HPDE6-E6E7 (cell line): ENCODE measurements at regions not wholly inside any gene's neighbourhood (a gene's known extent, or its start where the extent isn't known, plus 50 kb on each side); places are given as distances from the start of the nearest gene placed in this dataset.
"Not testable (repeated sequence)": the region's sequence is repeated elsewhere in the genome, so short reads cannot be mapped to it uniquely, and the experiment has no call there.

ENCODE experiments used
- DNase-seq: peaks from one replicate; pipeline ENCODE4 v3.0.0; 2011; ENCODE audit warnings: missing footprints; ENCODE audit errors: extremely low spot score

DNA sequence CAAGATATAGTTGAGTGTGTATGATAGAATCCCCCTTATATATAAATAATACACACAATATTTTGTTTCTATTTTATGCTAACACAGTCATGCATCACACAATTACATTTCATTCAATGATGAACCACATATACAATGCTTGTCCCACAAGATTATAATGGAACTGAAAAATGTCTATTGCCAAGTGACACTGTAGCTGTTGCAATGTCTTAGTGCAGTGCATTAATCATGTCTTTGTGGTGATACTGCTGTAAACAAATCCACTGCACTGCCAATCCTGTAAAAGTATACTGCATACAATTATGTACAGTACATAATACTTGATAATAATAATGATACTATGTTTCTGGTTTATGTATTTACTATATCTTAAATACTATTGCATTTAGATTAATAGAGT, 512.1 kb upstream of the CNTN3 start:
- no peak for DNase-seq

DNA sequence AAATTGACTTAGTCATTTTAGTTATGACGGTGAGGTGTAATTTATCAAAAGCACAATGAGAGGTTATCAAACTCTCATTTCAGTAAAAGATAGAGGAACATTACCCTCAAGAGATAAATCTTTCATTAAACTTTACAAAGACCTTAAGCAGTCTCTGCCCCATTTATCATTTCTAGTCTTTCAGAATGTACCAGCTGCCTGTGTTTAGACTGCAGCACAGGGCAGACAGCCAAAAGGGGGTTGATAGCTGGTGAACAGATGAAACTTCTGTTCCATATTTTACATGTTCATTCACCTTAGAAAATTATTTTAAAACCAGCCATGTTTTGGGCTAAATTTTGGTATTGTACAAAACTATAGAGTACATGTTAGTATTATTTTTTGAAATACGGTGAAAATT, 514.6 kb upstream of the CNTN3 start:
- no peak for DNase-seq

DNA sequence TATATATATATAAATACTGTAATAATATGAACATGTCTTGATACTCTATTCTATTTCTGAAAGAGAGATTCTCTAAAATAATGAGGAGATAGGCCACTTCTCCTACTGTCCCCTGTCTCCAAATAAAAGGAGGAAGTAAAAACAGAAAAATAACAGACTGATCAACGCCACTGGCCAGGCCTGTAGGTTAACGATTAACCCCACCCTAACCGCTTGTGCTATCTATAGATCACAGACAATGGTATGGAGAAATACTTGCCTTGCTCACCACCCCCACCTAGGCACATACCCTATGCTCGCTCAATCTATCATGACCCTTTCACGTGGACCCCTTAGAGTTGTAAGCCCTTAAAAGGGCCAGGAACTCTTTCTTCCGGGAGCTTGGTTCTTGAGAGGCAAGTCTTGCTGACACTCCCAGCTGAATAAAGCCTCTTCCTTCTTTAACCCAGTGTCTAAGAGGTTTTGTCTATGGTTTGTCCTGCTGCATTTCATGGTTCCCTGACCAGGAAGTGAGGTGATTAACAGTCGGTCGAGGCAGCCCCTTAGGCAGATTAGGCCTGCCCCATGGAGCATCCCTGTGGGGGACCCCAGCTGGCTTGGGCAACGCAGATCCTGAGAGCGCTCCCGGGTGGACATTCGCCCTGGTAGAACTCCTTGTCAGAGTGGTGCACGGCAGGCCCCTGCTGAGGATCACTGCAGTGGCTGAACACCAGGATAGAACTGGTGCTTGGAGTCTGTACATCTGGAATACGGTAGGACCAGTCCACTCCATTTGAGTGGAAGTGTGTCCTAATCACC, 521.8 kb upstream of the CNTN3 start:
- no peak for DNase-seq

DNA sequence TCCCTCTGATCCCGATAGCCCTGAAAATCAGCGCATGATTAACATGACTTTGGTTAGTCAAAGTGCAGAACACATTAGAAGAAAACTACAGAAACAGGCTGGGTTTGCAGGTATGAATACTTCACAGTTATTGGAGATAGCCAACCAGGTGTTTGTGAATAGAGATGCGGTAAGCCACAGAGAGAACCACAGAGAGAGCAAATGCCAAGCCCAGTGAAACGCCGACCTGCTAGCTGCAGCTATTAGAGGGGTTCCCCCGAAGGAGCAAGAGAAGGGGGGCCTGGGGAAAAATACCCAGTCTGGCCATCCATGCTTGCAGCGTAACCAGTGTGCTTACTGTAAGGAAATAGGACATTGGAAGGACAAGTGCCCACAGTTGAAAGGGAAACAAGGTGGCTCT, 523.9 kb upstream of the CNTN3 start:
- DNase-seq: no peak

DNA sequence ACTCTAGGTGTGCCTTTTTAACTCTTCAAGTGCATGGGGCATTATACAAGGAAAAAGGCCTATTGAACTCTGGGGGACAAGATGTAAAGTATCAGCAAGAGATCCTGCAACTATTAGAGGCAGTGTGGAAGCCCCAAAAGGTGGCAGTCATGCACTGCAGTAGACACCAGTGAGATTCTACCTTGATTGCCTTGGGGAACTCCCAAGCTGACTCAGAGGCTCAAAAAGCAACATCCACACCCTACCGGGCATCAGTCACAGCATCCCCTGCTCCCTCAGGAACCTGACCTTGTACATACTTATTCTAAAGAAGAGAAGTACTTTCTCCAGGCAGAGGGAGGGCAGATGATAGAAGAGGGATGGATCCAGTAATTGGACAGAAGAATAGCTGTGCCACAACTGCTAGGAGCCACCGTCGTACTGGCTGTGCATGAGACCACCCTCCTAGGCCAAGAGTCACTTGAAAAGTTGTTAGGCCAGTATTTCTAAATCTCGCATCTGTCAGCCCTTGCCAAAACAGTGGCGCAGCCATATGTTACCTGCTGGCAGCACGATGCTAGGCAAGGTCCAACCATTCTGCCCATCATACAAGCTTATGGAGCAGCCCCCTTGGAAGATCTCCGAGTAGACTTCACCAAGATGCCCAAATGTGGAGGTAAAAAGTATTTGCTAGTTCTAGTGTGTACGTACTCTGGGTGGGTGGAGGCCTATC, 523.1 kb upstream of the FRG2C start:
- no peak for DNase-seq

DNA sequence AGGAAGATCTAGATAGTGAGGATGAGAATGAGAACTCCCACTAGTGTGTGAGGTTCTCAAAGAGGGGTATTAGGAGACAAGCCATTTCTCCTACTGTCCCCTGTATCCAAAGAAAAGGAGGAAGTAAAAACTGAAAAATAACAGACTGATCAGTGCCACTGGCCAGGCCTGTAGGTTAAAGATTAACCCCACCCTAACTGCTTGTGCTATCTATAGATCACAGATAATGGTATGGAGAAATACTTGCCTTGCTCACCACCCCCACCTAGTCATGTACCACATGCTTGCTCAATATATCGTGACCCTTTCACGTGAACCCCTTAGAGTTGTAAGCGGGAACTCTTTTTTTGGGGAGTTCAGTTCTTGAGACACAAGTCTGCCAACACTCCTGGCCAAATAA, 519.7 kb upstream of the FRG2C start:
- no peak for DNase-seq

DNA sequence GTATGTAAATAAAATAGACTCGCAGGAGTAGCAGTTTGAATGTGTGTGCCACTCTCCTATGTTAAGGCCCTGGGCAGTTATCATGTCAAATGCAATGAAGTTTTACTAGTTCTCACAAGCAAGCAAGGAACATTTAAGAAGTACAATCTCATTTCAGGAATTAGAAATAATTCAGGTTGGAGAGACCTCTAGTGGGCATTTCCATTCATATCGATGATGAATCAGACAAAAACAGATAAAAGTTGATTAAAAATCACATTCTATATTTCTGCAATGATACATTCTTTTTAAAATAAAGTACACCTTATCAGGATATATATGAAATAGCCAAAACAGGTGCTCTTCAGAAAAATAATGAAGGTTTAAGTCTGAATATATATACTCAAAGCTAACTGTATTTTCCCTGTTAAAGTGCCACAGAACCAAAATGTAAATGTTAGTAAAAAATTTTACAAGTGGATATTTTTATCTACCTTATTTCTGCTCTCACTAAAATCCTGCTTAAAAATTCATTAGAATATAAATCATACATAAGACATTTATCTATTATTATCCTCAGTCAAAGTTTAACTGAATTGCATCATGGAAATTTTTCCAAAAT, 492.4 kb upstream of the FRG2C start:
- DNase-seq: no peak

DNA sequence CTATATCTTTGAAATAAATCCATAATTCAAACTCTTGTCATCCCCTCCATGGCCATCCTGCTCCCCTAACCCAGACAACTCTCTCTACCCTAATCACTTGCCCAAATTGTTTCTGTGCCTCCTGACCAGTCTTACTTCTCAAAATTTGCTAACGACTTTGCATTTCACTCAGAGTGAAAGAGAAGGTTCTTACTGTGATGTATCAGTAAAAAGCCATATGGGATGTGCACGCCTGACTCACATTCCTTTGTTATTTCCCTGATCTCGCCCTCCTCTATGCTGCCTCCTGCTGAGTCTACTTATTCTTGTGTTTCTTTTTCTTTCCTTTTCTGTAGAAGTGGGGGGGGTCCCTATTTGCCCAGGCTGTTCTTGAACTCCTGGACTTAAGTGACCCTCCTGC, 487.2 kb upstream of the FRG2C start:
- DNase-seq: no peak

DNA sequence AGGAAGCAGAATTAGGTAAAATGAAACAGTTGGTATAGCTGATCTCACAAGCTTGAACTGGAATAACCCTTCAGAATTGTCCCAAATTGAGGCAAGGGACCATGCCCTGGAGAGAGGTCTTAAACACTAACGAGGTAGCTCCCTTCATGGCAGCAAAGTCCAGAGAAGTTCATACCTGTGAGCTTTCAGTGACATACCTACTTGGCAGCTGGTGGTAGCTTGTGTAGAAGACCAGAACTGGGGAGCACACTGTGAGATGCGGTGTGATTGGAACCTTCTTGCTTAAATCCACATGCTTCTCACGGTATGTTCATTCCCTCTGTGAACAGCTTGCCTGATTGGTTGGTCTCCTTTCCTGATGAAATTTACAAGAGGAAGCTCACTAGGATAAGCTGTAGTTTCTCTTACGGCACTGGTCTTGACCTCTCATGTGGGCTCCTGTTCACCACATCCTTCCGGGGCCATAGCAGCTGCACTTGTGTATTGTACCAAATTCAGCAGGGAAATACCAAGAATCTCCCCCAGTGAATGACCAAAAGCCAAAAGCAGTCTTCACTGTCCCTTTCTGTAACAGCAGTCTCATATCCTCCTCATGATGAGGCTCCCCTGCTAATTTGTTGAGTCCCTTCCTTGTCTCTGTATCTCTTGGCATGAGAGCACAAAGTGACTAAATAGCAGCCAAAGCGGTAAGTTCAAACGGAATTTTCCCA, 483.7 kb upstream of the FRG2C start:
- no peak for DNase-seq

DNA sequence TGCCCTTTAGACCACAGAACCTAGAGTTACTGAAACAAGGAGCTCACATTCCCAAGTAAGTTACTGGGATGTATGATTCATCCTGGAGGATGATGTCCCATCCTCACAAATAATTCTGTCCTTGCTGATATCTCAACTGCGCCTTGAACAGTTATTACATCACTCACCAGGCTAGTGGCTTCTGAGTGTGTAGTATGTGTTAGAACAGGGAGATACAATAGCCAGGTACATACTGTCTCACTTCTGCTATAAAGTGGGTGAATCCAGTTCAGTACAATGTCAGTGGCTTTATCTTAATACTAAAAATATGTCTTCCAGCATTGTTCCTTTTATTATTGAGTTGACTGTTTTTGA, 483.2 kb upstream of the FRG2C start:
- DNase-seq: no peak

DNA sequence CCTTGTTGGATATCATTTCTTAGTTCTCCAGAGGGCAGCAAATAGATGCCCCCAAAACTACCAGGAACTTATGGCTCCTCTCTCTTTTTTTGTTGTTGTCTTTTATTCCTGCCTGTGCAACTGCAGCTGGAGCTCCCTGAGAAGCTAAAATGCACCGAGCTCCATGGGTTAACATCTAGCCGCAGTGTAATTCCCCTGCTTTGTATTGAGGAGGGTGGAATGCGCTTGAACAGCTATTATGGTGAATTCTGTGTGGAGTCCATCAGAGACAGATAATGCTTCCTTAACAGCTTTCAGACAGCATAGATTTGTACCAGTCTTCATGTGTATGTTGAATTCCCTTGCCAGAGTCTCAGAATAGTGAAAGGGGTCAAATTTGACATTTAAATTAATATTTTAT, 475.2 kb upstream of the FRG2C start:
- no peak for DNase-seq

DNA sequence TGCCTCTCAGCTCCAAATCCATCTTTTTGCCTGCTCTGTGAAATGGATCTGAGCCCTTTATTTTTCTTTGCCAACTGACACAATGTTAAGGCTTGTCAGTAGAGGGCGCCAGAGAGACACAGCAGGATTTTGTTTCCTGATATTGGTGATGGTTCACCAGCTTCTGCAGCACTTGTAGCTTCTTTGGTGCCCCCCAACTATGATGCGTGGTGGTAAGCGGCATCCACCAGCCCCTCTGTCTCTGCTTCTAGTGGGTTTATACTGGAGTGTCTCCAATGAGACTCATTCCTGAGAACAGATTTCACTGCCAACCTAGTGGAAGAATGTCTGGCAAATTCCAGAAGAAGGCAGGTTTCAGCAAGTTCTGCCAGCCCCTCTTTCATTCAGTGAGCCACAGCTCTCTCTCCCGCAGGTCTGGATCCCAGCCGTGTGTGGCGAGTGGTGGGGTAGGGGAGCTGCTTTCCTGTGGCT, 471.9 kb upstream of the FRG2C start:
- DNase-seq: no peak

DNA sequence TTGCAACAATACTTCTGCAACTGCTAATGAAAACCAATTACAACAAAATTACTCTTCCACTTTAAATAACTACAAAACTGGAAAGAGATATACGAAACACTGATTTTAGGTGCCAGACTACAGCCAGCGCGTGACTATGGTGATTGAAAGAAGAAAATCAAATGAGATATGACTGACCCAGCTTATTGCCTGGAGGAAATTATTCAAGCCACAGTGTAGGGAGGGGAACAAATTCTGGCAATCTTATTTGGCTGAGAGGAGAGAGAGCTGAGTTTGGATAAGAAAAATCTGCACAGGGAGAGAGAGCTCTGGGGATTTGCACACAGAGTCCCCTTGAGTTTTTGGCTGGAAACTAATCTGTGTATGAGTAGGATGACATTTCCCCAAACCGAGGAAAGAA, 470.3 kb upstream of the FRG2C start:
- no peak for DNase-seq

DNA sequence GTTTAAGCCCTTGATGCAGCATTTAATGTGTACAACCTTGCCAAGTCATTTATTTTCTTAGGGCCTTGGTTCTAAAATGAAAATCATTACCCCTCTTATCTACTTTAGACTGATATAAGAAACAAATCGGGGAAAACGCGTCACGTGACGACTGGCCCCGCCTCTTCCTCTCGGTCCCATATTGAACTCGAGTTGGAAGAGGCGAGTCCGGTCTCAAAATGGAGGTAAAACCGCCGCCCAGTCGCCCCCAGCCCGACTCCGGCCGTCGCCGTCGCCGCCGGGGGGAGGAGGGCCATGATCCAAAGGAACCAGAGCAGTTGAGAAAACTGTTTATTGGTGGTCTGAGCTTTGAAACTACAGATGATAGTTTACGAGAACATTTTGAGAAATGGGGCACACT, 449.8 kb upstream of the FRG2C start:
- not testable (repeated sequence) for DNase-seq

DNA sequence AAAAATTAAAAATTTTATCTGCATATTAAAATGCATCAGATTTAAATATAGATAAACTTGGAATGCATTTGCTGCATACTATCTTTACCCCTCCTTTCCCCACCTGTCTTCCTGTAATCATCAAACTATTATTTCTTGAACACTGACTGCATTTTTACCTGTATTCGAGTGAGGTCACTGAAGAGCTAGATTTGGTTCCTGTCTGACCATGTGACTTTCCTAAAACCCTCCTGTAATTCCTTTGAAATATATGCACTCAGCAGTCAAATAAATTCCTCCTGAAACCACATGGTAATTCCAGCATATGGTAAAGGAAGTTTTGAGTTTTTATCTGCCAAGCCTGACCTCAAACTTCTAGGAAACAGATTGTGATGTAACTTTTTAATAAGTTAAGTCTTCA, 445.6 kb upstream of the FRG2C start:
- no peak for DNase-seq

DNA sequence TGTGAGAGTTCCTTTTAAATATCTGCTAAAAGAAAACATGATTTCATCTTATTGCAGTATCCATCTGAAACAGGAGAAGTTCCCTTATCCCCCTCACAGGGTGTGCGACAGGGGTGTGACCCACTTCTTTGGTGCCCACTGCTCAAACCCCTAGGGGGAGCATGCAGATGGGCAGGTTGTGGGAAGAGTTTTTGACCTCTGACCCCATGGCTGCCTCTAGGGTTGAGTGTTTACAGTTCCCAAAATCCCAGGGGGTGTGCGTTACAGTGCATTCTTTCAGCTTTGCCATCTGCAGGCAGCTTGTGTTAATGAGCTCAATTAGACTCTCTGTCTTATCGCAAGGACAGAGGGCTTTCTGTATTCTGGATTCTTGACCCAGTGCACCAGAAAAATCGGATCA, 443.2 kb upstream of the FRG2C start:
- no peak for DNase-seq

DNA sequence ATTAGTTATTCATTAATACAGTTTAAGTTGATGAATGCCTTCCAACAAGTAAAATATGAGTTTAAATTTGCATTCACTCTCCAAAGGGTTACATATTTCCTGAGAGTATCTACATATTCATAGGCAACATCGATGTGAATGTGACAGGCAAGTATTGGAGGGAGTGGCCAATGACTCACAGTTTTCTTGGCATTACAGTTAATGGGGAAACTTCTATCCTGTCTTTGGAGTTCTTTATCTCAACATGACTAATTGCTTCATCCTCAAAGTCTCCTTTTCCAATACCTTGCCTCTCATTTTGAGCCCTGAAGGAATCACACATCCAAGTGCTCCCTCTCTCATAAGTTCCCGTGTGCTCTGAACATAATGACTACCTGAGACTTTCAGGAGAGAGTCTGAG, 439.7 kb upstream of the FRG2C start:
- DNase-seq: no peak

DNA sequence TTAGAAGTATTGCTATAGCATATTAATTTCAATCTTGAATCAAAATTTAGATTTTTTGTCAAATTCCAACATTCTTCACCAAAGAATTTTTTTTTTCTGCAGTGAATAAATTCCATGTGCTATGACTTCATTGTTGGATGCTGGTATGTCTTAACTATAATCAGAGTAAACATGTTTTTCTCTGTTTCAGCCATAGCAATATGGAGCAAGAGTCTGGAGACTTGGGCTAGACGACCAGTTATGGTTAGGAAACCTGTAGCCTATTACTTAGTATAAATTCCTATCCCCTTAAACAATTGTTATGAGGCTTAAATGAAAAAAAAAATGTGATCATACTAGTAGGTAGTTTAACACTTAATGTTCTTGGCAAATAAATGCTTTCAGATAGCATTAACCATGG, 431.9 kb upstream of the FRG2C start:
- DNase-seq: no peak

DNA sequence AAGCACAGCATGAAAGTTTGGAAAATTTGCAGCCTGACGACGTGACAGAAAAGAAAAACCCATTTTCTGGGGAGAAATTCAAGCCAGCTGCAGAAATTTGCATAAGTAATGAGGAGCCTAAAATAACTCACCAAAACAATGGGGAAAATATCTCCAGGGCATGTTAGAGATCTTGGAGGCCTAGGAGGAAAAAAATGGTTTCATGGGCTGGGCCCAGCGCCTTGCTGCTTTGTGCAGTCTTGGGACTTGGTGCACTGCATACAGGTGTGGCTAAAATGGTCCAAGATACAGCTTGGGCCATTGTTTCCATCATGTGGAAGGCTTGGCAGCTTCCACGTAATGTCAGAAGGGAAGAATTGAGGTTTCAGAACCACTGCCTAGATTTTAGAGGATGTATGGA, 428.5 kb upstream of the FRG2C start:
- no peak for DNase-seq

DNA sequence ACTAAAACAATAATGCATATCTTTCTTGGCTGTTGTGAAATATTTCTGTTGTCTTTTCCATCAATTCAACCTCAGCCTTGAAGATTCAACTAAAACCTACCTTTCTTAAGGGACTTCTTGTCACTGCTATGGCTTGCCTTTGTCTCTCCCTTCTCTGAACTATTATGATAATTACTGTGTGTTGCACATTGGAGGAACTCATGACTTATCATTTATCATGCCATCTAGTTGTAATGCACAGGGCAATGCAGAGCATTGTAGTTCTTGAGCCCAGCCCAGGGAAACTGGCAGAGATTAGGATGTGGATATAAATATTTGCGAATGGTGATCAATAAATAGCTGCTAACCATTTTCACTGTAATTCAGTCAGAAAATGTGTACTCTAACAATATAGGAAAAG, 427.1 kb upstream of the FRG2C start:
- no peak for DNase-seq

DNA sequence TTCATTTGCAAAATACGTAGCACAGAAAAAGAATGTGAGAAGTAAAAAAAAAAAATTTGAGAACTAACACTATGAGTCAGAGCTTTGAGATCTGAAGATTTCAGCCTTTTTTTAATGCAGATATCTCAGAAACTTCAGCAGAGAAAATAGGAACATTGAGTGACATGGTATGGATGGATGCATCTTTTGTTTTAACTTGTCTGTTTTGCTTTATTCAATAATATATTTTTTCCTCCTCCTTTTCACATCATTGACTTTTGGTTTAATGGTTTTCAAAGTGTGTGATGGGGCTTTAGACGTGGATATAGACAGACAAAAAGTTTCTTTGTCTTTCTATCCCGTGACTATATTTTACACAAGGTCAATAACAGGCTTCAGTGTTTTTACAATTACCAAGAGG, 426.7 kb upstream of the FRG2C start:
- DNase-seq: no peak

DNA sequence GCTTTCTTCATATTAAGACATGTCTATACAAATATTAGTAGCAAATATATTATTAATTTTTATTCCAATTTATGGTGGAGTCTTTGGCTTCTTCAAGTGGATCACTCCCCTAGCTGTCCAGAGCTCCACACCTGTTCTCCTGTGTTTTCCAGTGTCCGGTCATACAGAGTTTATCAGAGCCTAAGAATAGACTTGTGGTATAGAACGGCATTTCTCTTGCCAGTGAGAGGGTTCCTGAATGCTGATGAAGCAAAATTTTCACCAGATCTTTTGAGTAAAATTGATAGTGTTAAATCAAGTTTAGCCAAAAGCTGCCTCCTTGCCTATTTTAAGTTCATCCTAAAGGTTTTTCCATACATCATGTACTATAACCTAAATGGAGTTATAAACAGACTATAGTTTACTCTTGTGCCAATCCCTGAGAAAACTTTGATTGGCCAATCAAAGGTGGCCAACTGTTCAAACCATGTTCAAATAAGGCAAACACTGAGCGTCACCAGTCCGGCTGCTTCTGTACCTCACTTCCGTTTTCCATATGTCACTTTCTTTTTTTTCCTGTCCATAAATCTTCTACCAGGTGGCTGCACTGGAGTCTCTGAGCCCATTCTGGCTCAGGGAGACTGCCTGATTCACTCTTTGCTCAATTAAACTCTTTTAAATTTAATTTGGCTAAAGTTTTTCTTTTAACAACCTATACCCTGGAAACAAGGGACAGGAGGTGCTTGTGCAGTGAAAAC, 422.7 kb upstream of the FRG2C start:
- not testable (repeated sequence) for DNase-seq
